Upper lobe of left lung (tissue), 6 donors: ENCODE measurements at regions not wholly inside any gene's neighbourhood (a gene's known extent, or its start where the extent isn't known, plus 50 kb on each side); places are given as distances from the start of the nearest gene placed in this dataset.
"Not testable (repeated sequence)": the region's sequence is repeated elsewhere in the genome, so short reads cannot be mapped to it uniquely, and the experiment has no call there.

Experiments
- ATAC-seq, 2 donors: fragments of 200-7000 bp; cut with Tn5 transposase; one replicate each; pipeline ENCODE4 v1.9.1; 2022; ENCODE audit warnings: mild to moderate bottlenecking in 2 of 2, moderate library complexity in 2 of 2; ENCODE audit not compliant: low FRiP score in 2 of 2
- DNase-seq, 2 donors: peaks; one replicate each; pipeline ENCODE4 v3.0.0-alpha.2; 2019 to 2020
- H3K27ac ChIP-seq, 4 donors: fragments of 200-600 bp; sonication (generic); one replicate each; pipeline ENCODE4 v1.5.1; 2016 to 2019
- H3K27me3 ChIP-seq, 4 donors: fragments of 200-600 bp; sonication (generic); one replicate each; pipeline ENCODE4 v1.5.1; 2017 to 2019
- H3K36me3 ChIP-seq, 4 donors: fragments of 200-600 bp; sonication (generic); one replicate each; pipeline ENCODE4 v1.5.1; 2016 to 2019
- H3K4me1 ChIP-seq, 4 donors: fragments of 200-600 bp; sonication (generic); one replicate each; pipeline ENCODE4 v1.5.1; 2018 to 2019
- H3K4me3 ChIP-seq, 4 donors: fragments of 200-600 bp; sonication (generic); one replicate each; pipeline ENCODE4 v1.5.1; 2017 to 2019; ENCODE audit warnings: mild to moderate bottlenecking in 2 of 4, moderate library complexity in 1 of 4
- H3K9me3 ChIP-seq, 4 donors: fragments of 200-600 bp; sonication (generic); one replicate each; pipeline ENCODE4 v1.5.1; 2018 to 2019
- EP300 ChIP-seq, 4 donors: sonication (generic); formaldehyde crosslinking; IDR thresholded peaks; one replicate each; pipeline ENCODE4 v1.5.1; 2017; ENCODE audit warnings: antibody characterized with exemption in 4 of 4, control low read depth in 2 of 4
- POLR2A ChIP-seq, 4 donors: fragments of 450-650 bp; IDR thresholded peaks; one replicate each; pipeline ENCODE4 v1.5.1; 2016 to 2017; ENCODE audit warnings: antibody characterized with exemption in 4 of 4, mild to moderate bottlenecking in 2 of 4
- POLR2AphosphoS5 ChIP-seq, 2 donors: sonication (generic); formaldehyde crosslinking; IDR thresholded peaks; one replicate each; pipeline ENCODE4 v1.5.1; 2017; ENCODE audit warnings: antibody characterized with exemption in 2 of 2
- WGBS, 2 donors: methylation state at CpG; one replicate each; pipeline ENCODE4 v1.1.5; 2017 to 2018; 5-methylcytosine and 5-hydroxymethylcytosine counted together
- TF ChIP-seq, protein P1 (sequence below), 6 experiments: fragments of 450-650 bp in 4 of 6; fragments of 200-600 bp in 2 of 6; sonication (generic) in 2 of 6; IDR thresholded peaks; one replicate each; pipeline ENCODE4 v1.5.1; 2016 to 2019; ENCODE audit warnings: antibody characterized with exemption in 6 of 6
- donor health status: DM: no; HTN: no; CAD: no; lungs with moderate emphysema.
- donor health status: DM: no; HTN: yes; CAD: no; lungs with severe emphysema.

- no peaks in the 10 kb centered on the region for H3K27me3 ChIP-seq
- DNase-seq (no peak), ATAC-seq (no peak)
- H3K9me3 ChIP-seq: no peaks in the 10 kb centered on the region
- WGBS, 2 donors: 27 to 32% methylated on average over 2 of the region's 2 CpGs
- no peak overlapping the region for H3K4me3 ChIP-seq
- H3K4me1 ChIP-seq: no peaks in the 10 kb centered on the region
- H3K27ac ChIP-seq: no peak overlapping the region
- no peaks in the 10 kb centered on the region for H3K36me3 ChIP-seq
- TF ChIP-seq POLR2AphosphoS5 (IDR thresholded peaks at IDR 0.05) (no peak), POLR2A (IDR thresholded peaks at IDR 0.05) (no peak), EP300 (IDR thresholded peaks at IDR 0.05) (no peak)
- TF ChIP-seq, protein P1, sequence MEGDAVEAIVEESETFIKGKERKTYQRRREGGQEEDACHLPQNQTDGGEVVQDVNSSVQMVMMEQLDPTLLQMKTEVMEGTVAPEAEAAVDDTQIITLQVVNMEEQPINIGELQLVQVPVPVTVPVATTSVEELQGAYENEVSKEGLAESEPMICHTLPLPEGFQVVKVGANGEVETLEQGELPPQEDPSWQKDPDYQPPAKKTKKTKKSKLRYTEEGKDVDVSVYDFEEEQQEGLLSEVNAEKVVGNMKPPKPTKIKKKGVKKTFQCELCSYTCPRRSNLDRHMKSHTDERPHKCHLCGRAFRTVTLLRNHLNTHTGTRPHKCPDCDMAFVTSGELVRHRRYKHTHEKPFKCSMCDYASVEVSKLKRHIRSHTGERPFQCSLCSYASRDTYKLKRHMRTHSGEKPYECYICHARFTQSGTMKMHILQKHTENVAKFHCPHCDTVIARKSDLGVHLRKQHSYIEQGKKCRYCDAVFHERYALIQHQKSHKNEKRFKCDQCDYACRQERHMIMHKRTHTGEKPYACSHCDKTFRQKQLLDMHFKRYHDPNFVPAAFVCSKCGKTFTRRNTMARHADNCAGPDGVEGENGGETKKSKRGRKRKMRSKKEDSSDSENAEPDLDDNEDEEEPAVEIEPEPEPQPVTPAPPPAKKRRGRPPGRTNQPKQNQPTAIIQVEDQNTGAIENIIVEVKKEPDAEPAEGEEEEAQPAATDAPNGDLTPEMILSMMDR (IDR thresholded peaks at IDR 0.05): no peak
Measured at GRCh38 chr11:37450613-37451012, 852.6 kb upstream of the RAG2 start.

- 23 to 24% methylated on average over 3 of the region's 3 CpGs for WGBS, 2 donors
- no peaks in the 10 kb centered on the region for H3K4me1 ChIP-seq
- H3K27ac ChIP-seq: no peak overlapping the region
- no peaks in the 10 kb centered on the region for H3K27me3 ChIP-seq
- ATAC-seq (peak in 1 of 2 donors; percentile 76), DNase-seq (no peak)
- no peaks in the 10 kb centered on the region for H3K9me3 ChIP-seq
- no peaks in the 10 kb centered on the region for H3K36me3 ChIP-seq
- no peak for TF ChIP-seq POLR2AphosphoS5 (IDR thresholded peaks at IDR 0.05)
- TF ChIP-seq, protein P1 (IDR thresholded peaks at IDR 0.05): peak in 3 of 6 experiments; percentile 18 to 26 (median 20)
- H3K4me3 ChIP-seq: no peak overlapping the region
Measured at GRCh38 chr11:37449146-37449545, 851.1 kb upstream of the RAG2 start.

DNA sequence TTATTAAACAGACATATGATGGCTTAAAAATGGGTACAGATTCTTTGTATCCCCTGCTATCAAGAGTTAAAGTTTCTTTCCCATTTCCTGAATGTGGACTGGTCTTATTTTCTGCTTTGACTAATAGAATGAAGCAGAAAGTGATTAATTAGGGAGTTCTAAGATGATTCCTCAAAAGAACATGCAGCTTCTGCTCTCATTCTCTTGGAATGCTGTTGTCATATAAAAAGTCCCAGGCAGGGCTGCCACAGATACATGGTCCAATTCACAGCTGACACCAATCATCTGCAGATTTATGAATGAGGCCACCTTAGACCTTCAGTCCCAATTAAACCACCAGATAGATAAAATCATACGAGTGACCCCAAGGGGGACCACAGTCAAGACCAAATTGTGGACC, 844.5 kb upstream of the RAG2 start:
- Histone ChIP-seq H3K9me3 (no peaks in the 10 kb centered on the region), H3K27me3 (no peaks in the 10 kb centered on the region), H3K27ac (no peak overlapping the region), H3K4me1 (no peaks in the 10 kb centered on the region), H3K36me3 (no peaks in the 10 kb centered on the region), H3K4me3 (no peak overlapping the region)
- no peak for ATAC-seq
- WGBS, 2 donors: 70 to 77% methylated on average over 1 of the region's 1 CpG
- TF ChIP-seq, protein P1 (IDR thresholded peaks at IDR 0.05): no peak
- TF ChIP-seq POLR2AphosphoS5 (IDR thresholded peaks at IDR 0.05) (no peak), EP300 (IDR thresholded peaks at IDR 0.05) (no peak), POLR2A (IDR thresholded peaks at IDR 0.05) (no peak)
- no peak for DNase-seq

- DNase-seq: peak in 1 of 2 donors; percentile 67
- WGBS, 2 donors: 93 to 97% methylated on average over 13 to 29 of the region's 29 CpGs
Measured at GRCh38 chr11:37431633-37432230, 833.7 kb upstream of the RAG2 start.

DNA sequence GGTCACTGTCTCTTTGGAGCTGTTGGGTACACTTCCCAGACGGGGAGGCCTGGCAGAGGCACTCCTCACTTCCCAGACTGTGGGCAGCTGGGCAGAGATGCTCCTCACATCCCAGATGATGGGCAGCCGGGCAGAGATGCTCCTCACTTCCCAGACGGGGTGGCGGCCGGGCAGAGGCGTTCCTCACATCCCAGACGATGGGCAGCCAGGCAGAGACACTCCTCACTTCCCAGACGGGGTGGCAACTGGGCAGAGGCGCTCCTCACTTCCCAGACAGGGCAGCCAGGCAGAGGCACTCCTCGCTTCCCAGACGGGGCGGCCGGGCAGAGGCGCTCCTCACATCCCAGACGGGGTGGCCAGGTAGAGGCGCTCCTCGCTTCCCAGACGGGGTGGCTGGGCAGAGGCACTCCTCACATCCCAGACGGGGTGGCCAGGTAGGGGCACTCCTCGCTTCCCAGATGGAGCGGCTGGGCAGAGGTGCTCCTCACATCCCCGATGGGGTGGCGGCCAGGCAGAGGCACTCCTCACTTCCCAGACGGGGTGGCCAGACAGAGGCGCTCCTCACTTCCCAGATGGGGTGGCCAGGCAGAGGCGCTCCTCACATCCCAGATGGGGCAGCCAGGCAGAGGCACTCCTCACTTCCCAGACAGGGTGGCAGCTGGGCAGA, 833.1 kb upstream of the RAG2 start:
- H3K4me3 ChIP-seq, H3K27me3 ChIP-seq, H3K4me1 ChIP-seq, H3K9me3 ChIP-seq, H3K27ac ChIP-seq, H3K36me3 ChIP-seq, ATAC-seq: not testable (repeated sequence)
- peak in 1 of 2 donors; percentile 62 for DNase-seq
- 79 to 83% methylated on average over 5 to 23 of the region's 26 CpGs for WGBS, 2 donors

More at GRCh38 chr11:37431633-37432230, 833.7 kb upstream of the RAG2 start:
- not testable (repeated sequence) for ATAC-seq, H3K27me3 ChIP-seq, H3K36me3 ChIP-seq, H3K4me3 ChIP-seq, H3K27ac ChIP-seq, H3K9me3 ChIP-seq, H3K4me1 ChIP-seq

GRCh38 chr11:37422511-37422910, 824.5 kb upstream of the RAG2 start:
- Histone ChIP-seq H3K27ac (no peak overlapping the region), H3K27me3 (no peaks in the 10 kb centered on the region), H3K4me3 (no peak overlapping the region), H3K36me3 (no peaks in the 10 kb centered on the region), H3K9me3 (no peaks in the 10 kb centered on the region), H3K4me1 (no peaks in the 10 kb centered on the region)
- TF ChIP-seq POLR2AphosphoS5 (IDR thresholded peaks at IDR 0.05) (no peak), EP300 (IDR thresholded peaks at IDR 0.05) (no peak), POLR2A (IDR thresholded peaks at IDR 0.05) (no peak)
- TF ChIP-seq, protein P1 (IDR thresholded peaks at IDR 0.05): no peak
- DNase-seq (no peak), ATAC-seq (no peak)
